Left lung (tissue), 4 donors: ENCODE measurements at regions not wholly inside any gene's neighbourhood (a gene's known extent, or its start where the extent isn't known, plus 50 kb on each side); places are given as distances from the start of the nearest gene placed in this dataset.

Experiments
- ATAC-seq: fragments of 200-7000 bp; cut with Tn5 transposase; one replicate; pipeline ENCODE4 v1.9.1; 2020; ENCODE audit warnings: moderate library complexity
- DNase-seq, 4 donors: peaks; one replicate each; pipeline ENCODE4 v3.0.0-alpha.2; 2013 to 2020
- H3K27ac ChIP-seq, 2 donors: fragments of 200-600 bp; sonication (generic) in 1 of 2; one replicate each; pipeline versions ENCODE4 v1.5.0 to v1.8.0; 2020 to 2021
- H3K27me3 ChIP-seq, 2 donors: fragments of 200-600 bp; sonication (generic) in 1 of 2; one replicate each; pipeline versions ENCODE4 v1.5.0 to v1.8.0; 2020 to 2021
- H3K36me3 ChIP-seq, 2 donors: fragments of 200-600 bp; sonication (generic) in 1 of 2; one replicate each; pipeline versions ENCODE4 v1.5.0 to v1.8.0; 2020 to 2021
- H3K4me1 ChIP-seq, 2 donors: fragments of 200-600 bp; one replicate each; pipeline ENCODE4 v1.8.0; 2021
- H3K4me3 ChIP-seq, 2 donors: fragments of 200-600 bp; sonication (generic) in 1 of 2; one replicate each; pipeline versions ENCODE4 v1.5.0 to v1.8.0; 2020 to 2021; ENCODE audit warnings: mild to moderate bottlenecking in 1 of 2
- H3K9me3 ChIP-seq, 2 donors: fragments of 200-600 bp; sonication (generic) in 1 of 2; one replicate each; pipeline versions ENCODE4 v1.5.0 to v1.8.0; 2020 to 2021
- intact Hi-C, 2 donors: fragments of 100-400 bp; cut with DNase I; formaldehyde crosslinking; loops; one replicate each; pipeline versions ENCODE4 v1.11.2 to v1.14.2; 2022
- TF ChIP-seq, protein P1 (sequence below), 2 donors: fragments of 200-600 bp; sonication (generic) in 1 of 2; IDR thresholded peaks; one replicate each; pipeline versions ENCODE4 v1.5.0 to v1.8.0; 2021; ENCODE audit warnings: antibody characterized with exemption in 2 of 2
- donor health status: DM: no; HTN: yes; CAD: no.
- donor health status: DM: no; HTN: no; CAD: no.

DNA sequence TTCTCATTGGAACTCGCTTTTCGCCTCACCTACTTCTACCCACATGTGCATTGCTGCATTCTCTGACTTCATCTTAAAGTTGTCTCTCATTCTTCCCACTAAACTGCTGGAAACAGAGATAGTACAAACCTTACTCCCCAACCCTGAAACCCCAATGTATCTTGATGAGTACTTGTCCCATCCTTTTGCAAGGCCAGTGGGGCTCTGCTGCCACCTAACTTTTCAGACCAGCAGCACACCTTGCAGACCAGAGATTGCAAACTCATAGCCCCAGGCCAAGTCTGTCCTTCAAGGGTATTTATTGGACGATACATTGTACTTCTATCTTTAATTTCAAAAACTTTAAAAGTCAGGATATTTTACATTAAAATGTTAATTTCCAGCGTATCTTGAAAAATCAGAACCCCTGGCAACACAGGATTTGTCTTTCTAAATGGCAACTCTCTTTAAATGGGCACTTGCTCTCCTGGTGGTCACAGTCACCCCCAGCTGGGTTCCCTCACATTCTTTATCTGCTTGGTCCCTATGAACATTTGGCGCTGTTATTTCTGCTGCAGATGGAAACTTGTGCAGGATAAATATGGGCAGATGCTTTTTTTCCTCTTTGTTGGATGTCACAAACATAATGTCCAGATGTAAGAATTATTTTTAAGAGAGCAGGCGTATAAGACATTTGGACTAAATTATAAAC is 83.9 kb downstream of the SOD2 start:
- no peak for DNase-seq
- peaks cover 0 to 2% of the 10 kb centered on the region in 2 donors for H3K9me3 ChIP-seq
- no peak overlapping the region for H3K27ac ChIP-seq
- H3K27me3 ChIP-seq, result no peaks in the 10 kb centered on the region
- ATAC-seq, result peak; percentile 69
- TF ChIP-seq, protein P1, sequence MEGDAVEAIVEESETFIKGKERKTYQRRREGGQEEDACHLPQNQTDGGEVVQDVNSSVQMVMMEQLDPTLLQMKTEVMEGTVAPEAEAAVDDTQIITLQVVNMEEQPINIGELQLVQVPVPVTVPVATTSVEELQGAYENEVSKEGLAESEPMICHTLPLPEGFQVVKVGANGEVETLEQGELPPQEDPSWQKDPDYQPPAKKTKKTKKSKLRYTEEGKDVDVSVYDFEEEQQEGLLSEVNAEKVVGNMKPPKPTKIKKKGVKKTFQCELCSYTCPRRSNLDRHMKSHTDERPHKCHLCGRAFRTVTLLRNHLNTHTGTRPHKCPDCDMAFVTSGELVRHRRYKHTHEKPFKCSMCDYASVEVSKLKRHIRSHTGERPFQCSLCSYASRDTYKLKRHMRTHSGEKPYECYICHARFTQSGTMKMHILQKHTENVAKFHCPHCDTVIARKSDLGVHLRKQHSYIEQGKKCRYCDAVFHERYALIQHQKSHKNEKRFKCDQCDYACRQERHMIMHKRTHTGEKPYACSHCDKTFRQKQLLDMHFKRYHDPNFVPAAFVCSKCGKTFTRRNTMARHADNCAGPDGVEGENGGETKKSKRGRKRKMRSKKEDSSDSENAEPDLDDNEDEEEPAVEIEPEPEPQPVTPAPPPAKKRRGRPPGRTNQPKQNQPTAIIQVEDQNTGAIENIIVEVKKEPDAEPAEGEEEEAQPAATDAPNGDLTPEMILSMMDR (IDR thresholded peaks at IDR 0.05), result no peak
- no peaks in the 10 kb centered on the region for H3K36me3 ChIP-seq
- intact Hi-C loops, result no loop called here
- H3K4me3 ChIP-seq, result no peak overlapping the region
- H3K4me1 ChIP-seq, result no peaks in the 10 kb centered on the region

DNA sequence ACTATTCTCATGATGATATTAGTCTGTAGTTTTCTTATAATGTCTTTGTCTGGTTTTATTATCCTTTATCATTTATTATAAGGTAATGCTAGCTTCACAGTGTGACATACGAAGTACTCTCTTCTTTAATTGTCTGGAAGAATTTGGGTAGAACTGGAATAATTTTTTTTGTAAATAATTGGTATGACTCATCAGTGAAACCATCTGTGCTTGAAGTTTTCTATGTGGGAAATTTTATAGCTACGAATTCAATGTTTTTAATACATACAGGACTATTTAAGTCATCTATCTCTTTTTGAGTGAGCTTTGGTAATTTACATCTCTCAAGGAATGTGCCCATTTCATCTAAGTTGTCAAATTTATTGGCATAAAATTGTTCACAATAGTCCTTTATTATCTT is 86.3 kb downstream of the SOD2 start:
- Histone ChIP-seq H3K27me3 (peaks cover 0 to 8% of the 10 kb centered on the region in 2 donors), H3K36me3 (no peaks in the 10 kb centered on the region), H3K4me3 (no peak overlapping the region), H3K27ac (no peak overlapping the region), H3K9me3 (no peaks in the 10 kb centered on the region), H3K4me1 (no peaks in the 10 kb centered on the region)
- TF ChIP-seq, protein P1 (IDR thresholded peaks at IDR 0.05), result no peak
- intact Hi-C loops, result no loop called here
- DNase-seq (no peak), ATAC-seq (no peak)

DNA sequence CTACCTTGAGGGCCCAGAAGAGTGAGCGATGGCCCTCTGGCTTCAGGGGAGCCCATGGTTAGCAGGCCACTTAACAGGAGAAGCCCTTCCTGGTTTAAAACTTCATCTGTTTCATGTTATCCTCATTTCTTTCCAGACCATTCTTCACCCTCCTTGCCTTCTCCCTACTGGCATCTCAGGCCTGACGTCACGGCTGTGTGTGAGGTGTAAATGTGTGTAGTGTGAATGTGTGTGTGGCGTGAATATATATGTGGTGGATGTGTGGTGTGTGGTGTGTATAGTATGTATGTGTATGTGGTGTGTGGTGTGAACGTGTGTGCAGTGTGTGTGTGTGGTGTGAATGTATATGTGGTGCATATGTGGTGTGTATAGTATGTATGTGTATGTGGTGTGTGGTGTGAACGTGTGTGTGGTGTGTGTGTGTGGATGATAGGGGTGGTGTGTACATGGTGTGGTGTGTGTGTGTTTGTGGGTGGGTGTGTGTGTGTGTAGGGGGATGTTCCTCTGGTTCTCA is 88.5 kb downstream of the SOD2 start:
- no peaks in the 10 kb centered on the region for H3K9me3 ChIP-seq
- H3K4me3 ChIP-seq, result no peak overlapping the region
- TF ChIP-seq, protein P1 (IDR thresholded peaks at IDR 0.05), result no peak
- DNase-seq (no peak), ATAC-seq (no peak)
- H3K36me3 ChIP-seq, result no peaks in the 10 kb centered on the region
- peaks cover 0 to 13% of the 10 kb centered on the region in 2 donors for H3K27me3 ChIP-seq
- no peak overlapping the region for H3K27ac ChIP-seq
- H3K4me1 ChIP-seq, result no peaks in the 10 kb centered on the region
- intact Hi-C loops, result no loop called here

DNA sequence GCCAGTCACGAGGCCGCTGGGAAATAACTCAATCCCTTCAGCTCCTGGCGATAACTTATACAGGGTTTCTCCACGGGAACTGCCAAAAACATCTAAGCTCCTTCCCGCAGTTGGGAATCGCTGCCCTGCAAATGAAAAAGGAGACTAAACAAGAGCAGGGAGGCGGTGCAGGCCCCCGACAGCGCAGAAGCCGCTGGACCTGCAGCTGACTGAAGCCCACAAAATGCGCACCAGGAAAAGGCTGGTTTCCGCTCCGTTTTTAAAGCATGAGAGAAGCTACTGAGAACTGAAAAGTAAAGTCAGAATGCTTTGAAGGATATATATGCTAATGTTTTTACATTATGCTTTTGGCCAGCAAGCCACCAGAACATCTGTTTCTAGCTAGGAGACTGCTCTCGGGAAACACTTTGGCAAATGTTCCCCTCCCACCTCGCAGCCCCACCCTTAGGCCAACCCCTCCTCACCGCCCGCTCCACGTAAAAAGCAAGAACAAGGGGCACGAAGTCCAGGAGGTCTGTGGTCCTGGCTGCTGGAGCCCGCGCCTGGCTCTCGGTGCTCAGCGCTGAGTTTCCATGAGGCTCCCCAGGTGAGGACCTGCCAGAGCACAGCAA is 90.5 kb downstream of the SOD2 start:
- no peak for ATAC-seq
- Histone ChIP-seq H3K4me1 (no peaks in the 10 kb centered on the region), H3K27ac (no peak overlapping the region), H3K27me3 (peaks cover 0 to 13% of the 10 kb centered on the region in 2 donors), H3K4me3 (no peak overlapping the region), H3K36me3 (no peaks in the 10 kb centered on the region), H3K9me3 (no peaks in the 10 kb centered on the region)
- TF ChIP-seq, protein P1 (IDR thresholded peaks at IDR 0.05), result no peak
- intact Hi-C loops, result no loop called here
- DNase-seq, result no peak

DNA sequence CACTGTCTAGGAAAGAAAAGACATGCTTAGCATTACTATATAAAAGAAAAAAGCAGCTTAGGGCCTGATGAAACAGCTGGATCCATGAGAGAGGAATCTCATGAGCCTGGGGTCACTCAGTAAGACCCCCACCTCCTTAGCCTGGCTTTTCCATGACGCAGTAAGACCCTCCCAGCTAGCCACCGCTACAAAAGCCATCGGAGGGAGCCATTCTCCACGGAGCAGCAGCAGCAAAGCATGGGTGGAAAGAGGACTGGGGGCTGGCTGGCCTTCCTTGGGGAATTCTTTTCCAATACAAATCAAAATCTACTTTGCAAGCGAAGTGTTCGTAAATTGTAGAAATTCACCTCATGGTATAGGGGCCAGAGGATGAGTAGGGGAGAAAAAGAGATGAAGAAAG is 91.8 kb downstream of the SOD2 start:
- Histone ChIP-seq H3K36me3 (no peaks in the 10 kb centered on the region), H3K9me3 (no peaks in the 10 kb centered on the region), H3K4me1 (no peaks in the 10 kb centered on the region), H3K27me3 (peaks cover 0 to 13% of the 10 kb centered on the region in 2 donors), H3K4me3 (no peak overlapping the region), H3K27ac (no peak overlapping the region)
- intact Hi-C loops, result no loop called here
- no peak for DNase-seq
- no peak for ATAC-seq
- TF ChIP-seq, protein P1 (IDR thresholded peaks at IDR 0.05), result no peak
